H1 (cell line): ENCODE measurements at regions not wholly inside any gene's neighbourhood (a gene's known extent, or its start where the extent isn't known, plus 50 kb on each side); places are given as distances from the start of the nearest gene placed in this dataset.

Experiments
- EZH2 ChIP-seq: fragments of 200-600 bp; sonication (generic); IDR thresholded peaks from 2 replicates; pipeline ENCODE4 v1.7.1; 2012; ENCODE audit warnings: low read depth, mild to moderate bottlenecking, moderate library complexity, low read length, inconsistent platforms; ENCODE audit not compliant: severe bottlenecking
- HDAC2 ChIP-seq, 2 experiments: fragments of 300-600 bp in 1 of 2; sonication (generic) in 1 of 2; IDR thresholded peaks; 2 replicates each; pipeline ENCODE4 v1.6.1; 2011 to 2012; ENCODE audit warnings: low read depth in 2 of 2, low read length in 2 of 2, mild to moderate bottlenecking in 2 of 2, moderate library complexity in 2 of 2, borderline replicate concordance in 1 of 2, inconsistent platforms in 1 of 2
- JUND ChIP-seq: IDR thresholded peaks from 2 replicates; pipeline ENCODE4 v1.6.1; 2011; ENCODE audit warnings: mild to moderate bottlenecking, improper control_type of control experiment, low read length
- POLR2AphosphoS5 ChIP-seq: IDR thresholded peaks from 2 replicates; pipeline ENCODE4 v1.6.1; 2011; ENCODE audit warnings: low read depth, low read length
- RAD21 ChIP-seq, 2 experiments: IDR thresholded peaks in 1 of 2; conservative IDR thresholded peaks in 1 of 2; 2 replicates each; pipeline ENCODE4 v1.6.1; 2011; ENCODE audit warnings: low read depth in 2 of 2, low read length in 2 of 2, improper control_type of control experiment in 1 of 2, inconsistent platforms in 1 of 2, mild to moderate bottlenecking in 1 of 2, moderate library complexity in 1 of 2
- RFX5 ChIP-seq: IDR thresholded peaks from 2 replicates; pipeline ENCODE4 v1.6.1; 2011; ENCODE audit warnings: low read depth, low read length, improper control_type of control experiment, borderline replicate concordance
- SRF ChIP-seq: IDR thresholded peaks from 2 replicates; pipeline ENCODE4 v1.6.1; 2011; ENCODE audit warnings: mild to moderate bottlenecking, low read depth, low read length, moderate library complexity
- TAF1 ChIP-seq: IDR thresholded peaks from 2 replicates; pipeline ENCODE4 v1.6.1; 2011; ENCODE audit warnings: mild to moderate bottlenecking, low read depth, low read length
- TF ChIP-seq, protein P1 (sequence below), 3 experiments: IDR thresholded peaks; 1 replicate in 2 of 3; 2 replicates in 1 of 3; pipeline versions ENCODE4 v1.5.1 to v1.6.1; 2011; ENCODE audit warnings: low read length in 3 of 3, mild to moderate bottlenecking in 3 of 3, inconsistent platforms in 2 of 3, low read depth in 1 of 3, moderate library complexity in 1 of 3; ENCODE audit not compliant: insufficient read depth in 1 of 3; ENCODE audit errors: control extremely low read depth in 1 of 3

DNA sequence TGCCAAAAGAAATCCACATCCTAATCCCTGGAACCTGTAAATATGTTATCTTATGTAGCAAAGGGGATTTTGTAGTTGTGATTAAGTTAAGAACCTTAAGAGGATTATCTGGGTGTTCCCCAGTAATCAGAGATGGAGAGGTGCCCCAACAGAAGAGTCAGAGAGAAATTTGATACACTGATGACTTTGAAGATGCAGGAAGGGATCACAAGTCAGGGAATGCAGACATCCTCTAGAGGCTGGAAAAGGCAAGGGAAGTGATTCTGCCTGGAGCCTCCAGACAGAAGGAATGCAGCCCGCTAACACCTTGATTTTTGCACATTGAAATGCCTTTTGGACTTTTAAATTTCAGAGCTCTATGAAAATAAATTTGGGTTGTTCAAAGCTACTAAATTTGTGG lies 531.7 kb downstream of the DNAJB9 start:
- no peak for TF ChIP-seq JUND
- TF ChIP-seq, protein P1, sequence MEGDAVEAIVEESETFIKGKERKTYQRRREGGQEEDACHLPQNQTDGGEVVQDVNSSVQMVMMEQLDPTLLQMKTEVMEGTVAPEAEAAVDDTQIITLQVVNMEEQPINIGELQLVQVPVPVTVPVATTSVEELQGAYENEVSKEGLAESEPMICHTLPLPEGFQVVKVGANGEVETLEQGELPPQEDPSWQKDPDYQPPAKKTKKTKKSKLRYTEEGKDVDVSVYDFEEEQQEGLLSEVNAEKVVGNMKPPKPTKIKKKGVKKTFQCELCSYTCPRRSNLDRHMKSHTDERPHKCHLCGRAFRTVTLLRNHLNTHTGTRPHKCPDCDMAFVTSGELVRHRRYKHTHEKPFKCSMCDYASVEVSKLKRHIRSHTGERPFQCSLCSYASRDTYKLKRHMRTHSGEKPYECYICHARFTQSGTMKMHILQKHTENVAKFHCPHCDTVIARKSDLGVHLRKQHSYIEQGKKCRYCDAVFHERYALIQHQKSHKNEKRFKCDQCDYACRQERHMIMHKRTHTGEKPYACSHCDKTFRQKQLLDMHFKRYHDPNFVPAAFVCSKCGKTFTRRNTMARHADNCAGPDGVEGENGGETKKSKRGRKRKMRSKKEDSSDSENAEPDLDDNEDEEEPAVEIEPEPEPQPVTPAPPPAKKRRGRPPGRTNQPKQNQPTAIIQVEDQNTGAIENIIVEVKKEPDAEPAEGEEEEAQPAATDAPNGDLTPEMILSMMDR (IDR thresholded peaks at IDR 0.05; ENCODE audit: control extremely low read depth in 1 of 3, insufficient read depth in 1 of 3, low read depth in 1 of 3, low read length in 3 of 3), result no peak
- no peak for TF ChIP-seq RAD21 (IDR thresholded peaks at IDR 0.05 in 1 of 2, conservative IDR thresholded peaks at IDR 0.05 in 1 of 2; ENCODE audit: low read depth in 2 of 2, low read length in 2 of 2)
- no peak for TF ChIP-seq HDAC2 (IDR thresholded peaks at IDR 0.05; ENCODE audit: borderline replicate concordance in 1 of 2, low read depth in 2 of 2, low read length in 2 of 2)
- no peak for TF ChIP-seq TAF1
- no peak for TF ChIP-seq SRF
- no peak for TF ChIP-seq EZH2
- TF ChIP-seq RFX5, result no peak
- no peak for TF ChIP-seq POLR2AphosphoS5
